Osteoblast (primary cell): ENCODE measurements at regions not wholly inside any gene's neighbourhood (a gene's known extent, or its start where the extent isn't known, plus 50 kb on each side); places are given as distances from the start of the nearest gene placed in this dataset.

Experiments used
- DNase-seq: peaks from one replicate; pipeline ENCODE4 v3.0.0; 2011; ENCODE audit warnings: low spot score, mixed read lengths; ENCODE audit not compliant: insufficient read length; ENCODE audit errors: missing footprints
- H2AFZ ChIP-seq: 2 replicates; pipeline ENCODE4 v1.6.0; 2011; ENCODE audit warnings: mild to moderate bottlenecking, low read length
- H3K27ac ChIP-seq: 2 replicates; pipeline ENCODE4 v1.5.1; 2011; ENCODE audit warnings: mild to moderate bottlenecking, low read depth, low read length, moderate library complexity
- H3K27me3 ChIP-seq: 2 replicates; pipeline ENCODE4 v1.6.0; 2012; ENCODE audit warnings: mild to moderate bottlenecking, control low read depth, inconsistent platforms, low read length, moderate library complexity; ENCODE audit not compliant: insufficient read depth
- H3K36me3 ChIP-seq: 2 replicates; pipeline ENCODE4 v1.5.1; 2011; ENCODE audit warnings: mild to moderate bottlenecking, low read length, control low read depth, moderate library complexity; ENCODE audit not compliant: insufficient read depth
- H3K4me1 ChIP-seq: 2 replicates; pipeline ENCODE4 v1.5.1; 2011; ENCODE audit warnings: mild to moderate bottlenecking, low read length, control low read depth, moderate library complexity; ENCODE audit not compliant: insufficient read depth
- H3K4me2 ChIP-seq: 2 replicates; pipeline ENCODE4 v1.6.0; 2011; ENCODE audit warnings: mild to moderate bottlenecking, low read length; ENCODE audit not compliant: insufficient read depth
- H3K4me3 ChIP-seq: fragments of 200-600 bp; sonication (generic); 3 replicates; pipeline ENCODE4 v1.5.1; 2012; ENCODE audit warnings: mild to moderate bottlenecking, low read length, inconsistent platforms; ENCODE audit not compliant: insufficient read depth
- H3K79me2 ChIP-seq: 2 replicates; pipeline ENCODE4 v1.6.0; 2012; ENCODE audit warnings: mild to moderate bottlenecking, low read length, control low read depth, inconsistent platforms; ENCODE audit not compliant: insufficient read depth
- H3K9me3 ChIP-seq: 2 replicates; pipeline ENCODE4 v1.5.1; 2011; ENCODE audit warnings: low read depth, low read length, control low read depth
- H4K20me1 ChIP-seq: 2 replicates; pipeline ENCODE4 v1.6.0; 2012; ENCODE audit warnings: mild to moderate bottlenecking, low read length, control low read depth; ENCODE audit not compliant: insufficient read depth
- TF ChIP-seq, protein P1 (sequence below): IDR thresholded peaks from 2 replicates; pipeline ENCODE4 v1.5.1; 2011; ENCODE audit warnings: mild to moderate bottlenecking, low read depth, low read length, moderate library complexity; ENCODE audit errors: extremely low read depth

DNA sequence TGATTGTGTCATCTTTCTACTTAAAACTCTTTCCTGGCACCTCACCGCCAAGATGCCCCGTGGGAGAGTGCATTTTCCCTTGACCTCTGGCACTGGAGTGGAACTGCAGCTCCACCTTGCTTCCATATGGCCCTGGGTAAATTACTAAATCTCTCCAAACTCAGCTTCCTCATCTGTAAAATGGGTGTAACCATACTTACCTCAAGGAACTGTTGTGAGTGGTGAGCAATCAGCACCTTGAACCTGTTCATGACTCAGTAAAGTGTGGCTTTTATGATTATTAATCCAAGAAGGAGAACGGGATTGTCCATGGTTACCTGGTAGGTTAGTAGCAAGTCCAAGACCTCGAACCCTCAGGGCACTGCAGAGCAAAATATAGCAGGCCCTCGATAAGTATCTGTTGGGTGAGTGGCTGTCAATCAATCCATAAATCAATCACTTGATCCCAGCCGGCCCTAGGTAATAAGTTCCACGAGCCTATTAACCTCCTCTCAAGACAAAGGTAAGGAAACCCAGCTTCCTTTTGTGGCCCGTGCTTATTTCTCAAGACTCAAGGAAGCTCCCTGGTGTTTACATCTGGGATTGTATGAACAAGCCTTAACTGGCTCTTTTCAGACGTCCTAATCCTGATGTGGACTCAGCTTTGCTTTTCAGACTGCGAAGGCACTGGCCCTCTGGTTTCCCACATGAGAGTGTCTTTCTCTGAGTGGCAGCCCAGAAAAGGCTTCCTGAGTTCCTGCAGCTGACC lies 114.0 kb upstream of the GJB5 start:
- TF ChIP-seq, protein P1, sequence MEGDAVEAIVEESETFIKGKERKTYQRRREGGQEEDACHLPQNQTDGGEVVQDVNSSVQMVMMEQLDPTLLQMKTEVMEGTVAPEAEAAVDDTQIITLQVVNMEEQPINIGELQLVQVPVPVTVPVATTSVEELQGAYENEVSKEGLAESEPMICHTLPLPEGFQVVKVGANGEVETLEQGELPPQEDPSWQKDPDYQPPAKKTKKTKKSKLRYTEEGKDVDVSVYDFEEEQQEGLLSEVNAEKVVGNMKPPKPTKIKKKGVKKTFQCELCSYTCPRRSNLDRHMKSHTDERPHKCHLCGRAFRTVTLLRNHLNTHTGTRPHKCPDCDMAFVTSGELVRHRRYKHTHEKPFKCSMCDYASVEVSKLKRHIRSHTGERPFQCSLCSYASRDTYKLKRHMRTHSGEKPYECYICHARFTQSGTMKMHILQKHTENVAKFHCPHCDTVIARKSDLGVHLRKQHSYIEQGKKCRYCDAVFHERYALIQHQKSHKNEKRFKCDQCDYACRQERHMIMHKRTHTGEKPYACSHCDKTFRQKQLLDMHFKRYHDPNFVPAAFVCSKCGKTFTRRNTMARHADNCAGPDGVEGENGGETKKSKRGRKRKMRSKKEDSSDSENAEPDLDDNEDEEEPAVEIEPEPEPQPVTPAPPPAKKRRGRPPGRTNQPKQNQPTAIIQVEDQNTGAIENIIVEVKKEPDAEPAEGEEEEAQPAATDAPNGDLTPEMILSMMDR = no peak
- Histone ChIP-seq H3K4me3 (no peak overlapping the region), H3K79me2 (no peaks in the 10 kb centered on the region), H3K4me1 (no peaks in the 10 kb centered on the region), H3K36me3 (no peaks in the 10 kb centered on the region), H3K9me3 (no peaks in the 10 kb centered on the region), H4K20me1 (no peaks in the 10 kb centered on the region), H3K27me3 (no peaks in the 10 kb centered on the region), H3K27ac (no peak overlapping the region), H3K4me2 (no peak overlapping the region), H2AFZ (no peak overlapping the region)
- DNase-seq = no peak

GRCh38 chr1:34642679-34643078 lies 112.2 kb upstream of the GJB5 start:
- no peak overlapping the region for H2AFZ ChIP-seq
- no peak for DNase-seq
- no peaks in the 10 kb centered on the region for H3K4me1 ChIP-seq
- TF ChIP-seq, protein P1 = no peak
- H3K4me2 ChIP-seq = no peak overlapping the region
- H3K36me3 ChIP-seq = no peaks in the 10 kb centered on the region
- no peaks in the 10 kb centered on the region for H3K79me2 ChIP-seq
- no peaks in the 10 kb centered on the region for H3K27me3 ChIP-seq
- no peaks in the 10 kb centered on the region for H4K20me1 ChIP-seq
- no peaks in the 10 kb centered on the region for H3K9me3 ChIP-seq
- H3K27ac ChIP-seq = no peak overlapping the region
- no peak overlapping the region for H3K4me3 ChIP-seq

DNA sequence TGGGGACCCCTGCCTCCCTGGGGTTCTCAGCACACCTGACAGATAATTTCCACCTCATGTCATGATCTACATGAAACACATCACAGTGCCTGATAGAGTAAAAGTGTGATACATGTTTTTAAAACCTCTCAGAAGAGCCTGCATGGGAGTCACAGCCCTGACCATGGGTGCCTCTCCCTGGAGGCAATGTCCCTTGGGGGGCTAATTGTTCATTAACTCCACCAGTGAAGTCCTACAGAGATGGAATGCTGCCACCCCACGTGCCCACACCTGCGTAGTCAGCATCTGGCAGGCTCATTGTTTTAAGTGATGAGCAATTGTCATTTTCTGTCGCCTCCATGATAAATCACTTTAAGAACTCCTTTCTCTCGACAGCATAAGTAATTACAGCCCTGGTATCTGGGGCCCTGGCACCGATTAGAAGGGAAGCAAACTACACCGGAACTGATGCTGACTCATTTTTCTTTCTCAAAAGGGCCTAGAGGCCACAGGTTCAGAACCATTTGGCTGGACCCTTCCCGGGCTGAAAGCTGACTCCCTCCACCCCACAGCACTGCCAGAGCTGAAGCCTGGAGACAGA lies 109.6 kb upstream of the GJB5 start:
- H3K4me2 ChIP-seq = no peak overlapping the region
- TF ChIP-seq, protein P1 = no peak
- no peaks in the 10 kb centered on the region for H3K9me3 ChIP-seq
- no peak overlapping the region for H2AFZ ChIP-seq
- H3K27ac ChIP-seq = no peak overlapping the region
- H3K4me3 ChIP-seq = no peak overlapping the region
- no peak for DNase-seq
- no peaks in the 10 kb centered on the region for H3K27me3 ChIP-seq
- H3K79me2 ChIP-seq = no peaks in the 10 kb centered on the region
- no peaks in the 10 kb centered on the region for H3K36me3 ChIP-seq
- H3K4me1 ChIP-seq = no peaks in the 10 kb centered on the region
- H4K20me1 ChIP-seq = no peaks in the 10 kb centered on the region

GRCh38 chr1:34645919-34646318 lies 108.9 kb upstream of the GJB5 start:
- Histone ChIP-seq H3K27me3 (no peaks in the 10 kb centered on the region), H3K27ac (no peak overlapping the region), H3K36me3 (no peaks in the 10 kb centered on the region), H2AFZ (no peak overlapping the region), H3K4me1 (no peaks in the 10 kb centered on the region), H3K4me3 (no peak overlapping the region), H3K4me2 (no peak overlapping the region), H3K79me2 (no peaks in the 10 kb centered on the region), H4K20me1 (no peaks in the 10 kb centered on the region), H3K9me3 (no peaks in the 10 kb centered on the region)
- no peak for DNase-seq
- TF ChIP-seq, protein P1 = no peak
